Left ventricle myocardium superior (tissue), 1 donor: ENCODE measurements at regions not wholly inside any gene's neighbourhood (a gene's known extent, or its start where the extent isn't known, plus 50 kb on each side); places are given as distances from the start of the nearest gene placed in this dataset.
"Not testable (repeated sequence)": the region's sequence is repeated elsewhere in the genome, so short reads cannot be mapped to it uniquely, and the experiment has no call there.

Source experiments
- ATAC-seq: fragments of 200-7000 bp; cut with Tn5 transposase; one replicate; pipeline ENCODE4 v1.9.1; 2020; ENCODE audit warnings: mild to moderate bottlenecking, moderate library complexity
- DNase-seq: peaks from one replicate; pipeline ENCODE4 v3.0.0-alpha.2; 2020
- intact Hi-C: fragments of 100-400 bp; cut with micrococcal nuclease; formaldehyde crosslinking; loops from one replicate; pipeline ENCODE4 v1.11.0; 2022
- donor health status: DM: no; HTN: yes; CAD: no; lungs with severe emphysema.

GRCh38 chr1:243074224-243074623 is 180.9 kb downstream of the CEP170 start:
- intact Hi-C loops, DNase-seq, ATAC-seq: not testable (repeated sequence)

GRCh38 chr1:243067056-243067455 is 188.0 kb downstream of the CEP170 start:
- DNase-seq, ATAC-seq, intact Hi-C loops: not testable (repeated sequence)

DNA sequence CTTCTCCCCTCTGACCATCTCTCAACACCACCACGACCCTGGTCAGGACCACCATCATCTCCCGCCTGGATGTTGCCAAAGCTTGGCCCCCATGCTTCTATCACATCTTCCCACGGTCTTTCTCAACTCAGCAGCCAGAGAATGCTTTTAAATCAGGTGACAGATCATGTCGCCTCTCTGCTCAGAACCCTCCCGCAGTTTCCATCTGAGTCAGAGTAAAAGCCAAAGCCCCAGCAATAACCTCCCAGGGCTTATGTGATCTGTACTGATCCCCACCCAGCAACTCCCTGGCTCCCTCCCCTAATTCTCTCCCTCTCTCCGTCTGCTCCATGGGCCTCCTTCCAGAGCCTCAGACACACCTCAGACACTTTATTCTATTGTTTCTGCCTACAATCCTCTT is 193.1 kb downstream of the CEP170 start:
- DNase-seq, intact Hi-C loops, ATAC-seq: not testable (repeated sequence)

DNA sequence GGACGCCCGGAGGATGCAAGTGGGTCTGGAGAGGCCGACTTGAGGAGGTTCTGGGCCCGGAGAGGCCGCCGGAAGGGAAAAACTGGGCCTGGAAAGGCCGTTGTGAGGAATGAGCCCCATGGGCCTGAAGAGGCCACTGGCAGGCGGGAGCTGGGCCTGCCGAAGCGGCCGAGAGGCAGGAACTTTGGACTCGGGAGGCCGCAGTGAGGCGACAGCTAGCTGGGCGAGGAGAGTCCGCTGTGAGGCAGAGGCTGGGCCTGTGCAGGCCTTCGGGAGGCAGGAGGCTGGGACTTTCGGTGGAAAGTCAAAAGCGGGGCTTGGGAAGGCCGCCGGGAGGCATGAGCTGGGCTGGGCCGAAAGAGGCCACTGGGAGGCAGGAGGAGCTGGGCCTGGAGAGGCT is 199.6 kb downstream of the CEP170 start:
- ATAC-seq, DNase-seq, intact Hi-C loops: not testable (repeated sequence)

GRCh38 chr1:243055091-243055490 is 200.0 kb downstream of the CEP170 start:
- DNase-seq, ATAC-seq, intact Hi-C loops: not testable (repeated sequence)

DNA sequence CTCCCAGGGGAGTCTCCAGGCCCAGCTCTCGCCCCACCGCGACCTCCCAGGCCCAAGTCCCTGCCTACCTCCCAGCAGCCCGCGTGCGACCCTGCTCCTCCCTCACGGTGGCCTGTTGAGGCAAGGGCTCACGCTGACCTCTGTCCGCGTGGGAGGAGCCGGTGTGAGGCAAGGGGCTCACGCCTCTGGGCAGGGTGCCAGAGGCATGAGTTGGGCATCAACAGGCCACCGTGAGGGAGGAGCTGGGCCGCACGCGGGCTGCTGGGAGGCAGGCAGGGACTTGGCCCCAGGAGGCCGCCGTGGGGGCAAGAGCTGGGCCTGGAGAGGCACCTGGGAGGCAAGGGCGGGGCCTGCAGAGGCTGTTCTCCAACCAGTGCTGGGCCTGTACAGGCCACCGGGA is 200.4 kb downstream of the CEP170 start:
- intact Hi-C loops, DNase-seq, ATAC-seq: not testable (repeated sequence)

DNA sequence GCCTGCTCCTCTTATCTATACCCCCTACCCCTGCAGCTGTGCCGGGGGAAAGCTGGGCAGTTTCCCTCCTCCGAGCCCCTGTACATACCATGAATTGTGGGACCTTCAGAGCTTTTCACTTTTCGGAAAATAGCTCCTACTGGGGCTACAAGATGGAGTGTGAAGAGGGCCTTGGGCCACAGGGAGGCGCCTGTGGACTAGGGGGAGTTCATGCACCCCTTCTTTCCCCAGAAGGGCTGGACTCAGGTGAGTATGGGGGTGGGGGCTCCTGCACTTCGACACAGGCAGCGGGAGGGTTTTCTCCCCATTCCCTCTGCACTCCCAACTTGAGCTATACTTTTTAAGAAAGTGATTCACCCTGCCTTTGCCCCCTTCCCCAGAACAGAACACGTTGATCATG is 202.0 kb downstream of the CEP170 start:
- DNase-seq, intact Hi-C loops, ATAC-seq: not testable (repeated sequence)

DNA sequence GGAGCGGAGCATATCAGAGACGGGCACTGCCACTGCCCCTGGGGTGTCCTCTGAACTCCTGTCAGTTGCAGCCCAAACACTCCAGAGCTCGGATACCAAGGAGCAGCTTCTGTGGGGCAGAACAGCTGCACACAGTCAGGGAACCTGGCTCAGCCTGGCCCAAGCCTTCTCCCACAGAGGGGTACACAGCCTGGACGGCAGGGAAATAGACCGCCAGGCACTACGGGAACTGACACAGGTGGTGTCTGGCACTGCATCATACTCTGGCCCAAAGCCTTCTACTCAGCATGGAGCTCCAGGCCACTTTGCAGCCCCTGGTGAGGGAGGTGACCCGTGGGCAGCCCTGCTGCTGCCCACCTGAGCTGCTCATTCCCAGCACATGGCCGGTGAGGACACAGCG is 204.5 kb downstream of the CEP170 start:
- DNase-seq, intact Hi-C loops, ATAC-seq: not testable (repeated sequence)

DNA sequence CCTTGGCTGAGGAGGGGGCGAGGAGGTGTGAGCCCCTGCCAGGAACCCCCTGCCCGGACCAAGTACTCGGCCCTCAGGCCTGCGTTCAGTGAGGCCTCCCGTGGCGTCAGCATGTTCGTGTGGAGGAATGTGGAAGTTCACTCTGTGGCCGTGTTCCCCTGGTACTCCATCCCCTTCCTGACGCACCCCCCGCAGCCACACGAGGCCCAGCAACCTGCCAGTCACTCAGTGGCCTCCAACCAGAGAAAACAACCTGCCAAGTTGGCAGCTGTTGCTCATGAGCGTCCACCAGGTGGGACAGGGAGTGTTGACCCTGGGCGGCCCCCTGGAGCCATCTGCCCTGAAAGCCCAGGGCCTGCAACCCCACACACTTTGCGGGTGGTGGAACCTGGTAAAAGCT is 205.4 kb downstream of the CEP170 start:
- DNase-seq, ATAC-seq, intact Hi-C loops: not testable (repeated sequence)

GRCh38 chr1:243021365-243021764 is 233.7 kb downstream of the CEP170 start:
- intact Hi-C loops, ATAC-seq, DNase-seq: not testable (repeated sequence)

GRCh38 chr1:243019030-243019635 is 235.9 kb downstream of the CEP170 start:
- intact Hi-C loops, ATAC-seq: not testable (repeated sequence)
- DNase-seq: peak; percentile 58

GRCh38 chr1:243010719-243011118 is 244.4 kb downstream of the CEP170 start:
- ATAC-seq, intact Hi-C loops, DNase-seq: not testable (repeated sequence)

- peak; percentile 40 for DNase-seq
- ATAC-seq, intact Hi-C loops: not testable (repeated sequence)
Observed at GRCh38 chr1:243001003-243001402, 254.1 kb downstream of the CEP170 start.

- ATAC-seq, DNase-seq, intact Hi-C loops: not testable (repeated sequence)
Observed at GRCh38 chr1:242992776-242993175, 262.3 kb downstream of the CEP170 start.

GRCh38 chr1:242985096-242985495 is 270.0 kb downstream of the CEP170 start:
- ATAC-seq, intact Hi-C loops, DNase-seq: not testable (repeated sequence)

DNA sequence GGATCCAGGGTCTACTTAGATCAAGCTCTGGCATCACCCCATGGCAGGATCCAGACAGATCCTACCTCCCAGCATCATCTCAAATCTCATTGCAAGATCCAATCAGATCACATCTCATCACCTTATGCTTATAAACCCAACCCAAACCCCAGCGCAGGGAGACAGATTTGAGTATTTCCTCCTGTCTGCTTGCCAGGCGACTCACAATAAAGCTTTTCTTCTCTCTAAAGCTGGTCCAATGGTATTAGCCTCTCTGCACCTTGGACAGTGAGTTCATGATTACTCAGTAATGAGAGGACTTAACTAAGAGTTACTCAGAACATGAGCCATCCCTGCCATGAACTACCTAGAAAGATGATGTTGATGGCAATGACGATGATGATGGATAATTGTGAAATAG is 281.7 kb downstream of the CEP170 start:
- ATAC-seq, intact Hi-C loops, DNase-seq: not testable (repeated sequence)

- intact Hi-C loops: no loop called here
- ATAC-seq: no peak
- DNase-seq: no peak
Observed at GRCh38 chr1:242966892-242967291, 288.2 kb downstream of the CEP170 start.

DNA sequence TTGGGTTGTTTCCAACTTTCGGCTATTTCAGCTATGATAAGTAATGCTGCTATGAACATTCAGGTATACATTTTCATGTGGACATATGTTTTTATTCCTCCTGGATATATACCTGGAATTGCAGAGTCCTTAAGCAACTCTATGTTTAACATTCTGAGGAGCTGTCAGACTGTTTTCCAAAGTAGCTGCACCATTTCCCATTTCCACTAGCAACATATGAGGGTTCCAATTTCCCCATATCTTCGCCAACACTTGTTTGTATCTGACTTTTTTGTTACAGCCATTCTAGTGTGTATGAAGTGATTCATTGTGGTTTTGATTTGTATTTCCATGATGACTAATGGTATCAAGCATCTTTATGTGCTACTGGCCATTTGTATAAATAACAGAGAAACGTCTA is 295.7 kb downstream of the CEP170 start:
- intact Hi-C loops, DNase-seq, ATAC-seq: not testable (repeated sequence)

- ATAC-seq, DNase-seq: not testable (repeated sequence)
Observed at GRCh38 chr1:242954945-242955344, 300.1 kb downstream of the CEP170 start.

GRCh38 chr1:242946206-242946605 is 308.9 kb downstream of the CEP170 start:
- no peak for ATAC-seq
- intact Hi-C loops: no loop called here

More at GRCh38 chr1:242954945-242955344, 300.1 kb downstream of the CEP170 start:
- intact Hi-C loops: not testable (repeated sequence)

GRCh38 chr1:242936725-242937124 is 318.4 kb downstream of the CEP170 start:
- intact Hi-C loops, ATAC-seq: not testable (repeated sequence)
- peak; percentile 36 for DNase-seq

More at GRCh38 chr1:242946206-242946605, 308.9 kb downstream of the CEP170 start:
- no peak for DNase-seq
